OCI-LY7 (cell line): ENCODE measurements at regions not wholly inside any gene's neighbourhood (a gene's known extent, or its start where the extent isn't known, plus 50 kb on each side); places are given as distances from the start of the nearest gene placed in this dataset.

Source experiments
- CTCF ChIP-seq: fragments of 200-600 bp; sonication (generic); conservative IDR thresholded peaks from 2 replicates; pipeline ENCODE4 v1.5.1; 2014; ENCODE audit warnings: mild to moderate bottlenecking, antibody characterized with exemption, low read length, moderate library complexity, mixed read lengths
- EZH2phosphoT487 ChIP-seq: fragments of 200-600 bp; sonication (generic); IDR thresholded peaks from 2 replicates; pipeline ENCODE4 v1.6.1; 2018; ENCODE audit warnings: low read depth, borderline replicate concordance, mild to moderate bottlenecking, mixed run types, antibody characterized with exemption, low read length, moderate library complexity, mixed read lengths

GRCh38 chr10:36475746-36476145 lies 649.7 kb upstream of the ANKRD30A start:
- no peak for TF ChIP-seq CTCF
- TF ChIP-seq EZH2phosphoT487 = no peak
